Occipital lobe (tissue), 1 donor: ENCODE measurements at regions not wholly inside any gene's neighbourhood (a gene's known extent, or its start where the extent isn't known, plus 50 kb on each side); places are given as distances from the start of the nearest gene placed in this dataset.

Source experiments
- DNase-seq: peaks from one replicate; lab custom pipeline; 2025; lab: John Stamatoyannopoulos, UW

- no peak for DNase-seq
These were observed 425.4 kb upstream of the MMADHC start for GRCh38 chr2:150012986-150013385.

GRCh38 chr2:150011161-150011730 is 423.7 kb upstream of the MMADHC start:
- no peak for DNase-seq

- DNase-seq: no peak
These were observed 421.3 kb upstream of the MMADHC start for GRCh38 chr2:150008901-150009300.

GRCh38 chr2:150007815-150008430 is 420.3 kb upstream of the MMADHC start:
- no peak for DNase-seq

- DNase-seq: no peak
These were observed 419.0 kb upstream of the MMADHC start for GRCh38 chr2:150006591-150006990.

GRCh38 chr2:150003544-150003943 is 416.0 kb upstream of the MMADHC start:
- DNase-seq: no peak

GRCh38 chr2:150001788-150002187 is 414.2 kb upstream of the MMADHC start:
- no peak for DNase-seq

- no peak for DNase-seq
These were observed 409.3 kb upstream of the MMADHC start for GRCh38 chr2:149996901-149997300.

- no peak for DNase-seq
These were observed 406.6 kb upstream of the MMADHC start for GRCh38 chr2:149994057-149994728.

GRCh38 chr2:149993316-149993715 is 405.7 kb upstream of the MMADHC start:
- DNase-seq: no peak

GRCh38 chr2:149991576-149991975 is 404.0 kb upstream of the MMADHC start:
- DNase-seq: no peak

GRCh38 chr2:149990965-149991364 is 403.4 kb upstream of the MMADHC start:
- DNase-seq: no peak

- DNase-seq: no peak
These were observed 402.0 kb upstream of the MMADHC start for GRCh38 chr2:149989447-149990063.

GRCh38 chr2:149988361-149988760 is 400.8 kb upstream of the MMADHC start:
- DNase-seq: no peak

- DNase-seq: no peak
These were observed 399.3 kb upstream of the MMADHC start for GRCh38 chr2:149986861-149987260.

- no peak for DNase-seq
These were observed 396.7 kb upstream of the MMADHC start for GRCh38 chr2:149984311-149984710.

GRCh38 chr2:149972066-149972465 is 384.5 kb upstream of the MMADHC start:
- DNase-seq: peak; percentile 9

GRCh38 chr2:149954981-149955600 is 367.5 kb upstream of the MMADHC start:
- DNase-seq: no peak

GRCh38 chr2:149953627-149954026 is 366.1 kb upstream of the MMADHC start:
- no peak for DNase-seq

- no peak for DNase-seq
These were observed 343.9 kb upstream of the MMADHC start for GRCh38 chr2:149931486-149931885.

- DNase-seq: no peak
These were observed 340.4 kb upstream of the MMADHC start for GRCh38 chr2:149928011-149928410.

GRCh38 chr2:149926149-149926548 is 338.6 kb upstream of the MMADHC start:
- no peak for DNase-seq
